AG04450 (cell line): ENCODE measurements at regions not wholly inside any gene's neighbourhood (a gene's known extent, or its start where the extent isn't known, plus 50 kb on each side); places are given as distances from the start of the nearest gene placed in this dataset.
"Not testable (repeated sequence)": the region's sequence is repeated elsewhere in the genome, so short reads cannot be mapped to it uniquely, and the experiment has no call there.

Experiments used
- CTCF ChIA-PET: fragments of 300-600, 350-600 bp; formaldehyde crosslinking; extraction: SDS; loops from one replicate; lab custom pipeline; 2022; ENCODE audit warnings: antibody characterized with exemption, inconsistent platforms; lab: Charles Lee
- POLR2A ChIA-PET: fragments of 350-600 bp; formaldehyde crosslinking; extraction: SDS; loops from one replicate; lab custom pipeline; 2021; ENCODE audit warnings: antibody characterized with exemption, inconsistent platforms; lab: Yijun Ruan, JAX
- DNase-seq: peaks from one replicate; pipeline ENCODE4 v3.0.0-alpha.2; 2011; ENCODE audit warnings: low read depth, low spot score
- H3K27ac ChIP-seq: one replicate; pipeline ENCODE4 v1.5.1; 2012; ENCODE audit warnings: low read depth, low read length, control low read depth
- H3K27me3 ChIP-seq: one replicate; pipeline ENCODE4 v1.6.0; 2012; ENCODE audit warnings: low read length; ENCODE audit not compliant: control insufficient read depth, insufficient read depth
- H3K4me3 ChIP-seq: 2 replicates; pipeline ENCODE4 v1.5.1; 2011; ENCODE audit warnings: mild to moderate bottlenecking, low read depth, low read length, control low read depth
- H3K9me3 ChIP-seq: 2 replicates; pipeline ENCODE4 v1.5.1; 2012; ENCODE audit warnings: low read length; ENCODE audit not compliant: control insufficient read depth, insufficient read depth
- CTCF ChIP-seq: IDR thresholded peaks from 2 replicates; pipeline ENCODE4 v1.5.1; 2011; ENCODE audit warnings: low read depth, low read length, control low read depth, inconsistent platforms

GRCh38 chr5:113713051-113713450, 199.6 kb downstream of the YTHDC2 start:
- TF ChIP-seq CTCF, result no peak
- no peaks in the 10 kb centered on the region for H3K9me3 ChIP-seq
- H3K27ac ChIP-seq, result no peak overlapping the region
- no peak for DNase-seq
- ChIA-PET POLR2A (no interaction called here), CTCF (no interaction called here)
- H3K27me3 ChIP-seq, result no peaks in the 10 kb centered on the region
- no peak overlapping the region for H3K4me3 ChIP-seq

GRCh38 chr5:113715921-113716320, 202.4 kb downstream of the YTHDC2 start:
- H3K27ac ChIP-seq, DNase-seq, CTCF ChIA-PET, H3K27me3 ChIP-seq, POLR2A ChIA-PET, H3K4me3 ChIP-seq, H3K9me3 ChIP-seq: not testable (repeated sequence)

GRCh38 chr5:113719549-113719948, 206.1 kb downstream of the YTHDC2 start:
- no peak for DNase-seq
- no peak overlapping the region for H3K4me3 ChIP-seq
- H3K27ac ChIP-seq, result no peak overlapping the region
- CTCF ChIA-PET, result no interaction called here
- H3K9me3 ChIP-seq, result no peaks in the 10 kb centered on the region
- no peak for TF ChIP-seq CTCF
- no peaks in the 10 kb centered on the region for H3K27me3 ChIP-seq
- POLR2A ChIA-PET, result no interaction called here

GRCh38 chr5:113721171-113721570, 207.7 kb downstream of the YTHDC2 start:
- H3K27ac ChIP-seq, result no peak overlapping the region

GRCh38 chr5:113723021-113723420, 209.5 kb downstream of the YTHDC2 start:
- Histone ChIP-seq H3K9me3 (no peaks in the 10 kb centered on the region), H3K27me3 (no peaks in the 10 kb centered on the region), H3K27ac (no peak overlapping the region), H3K4me3 (no peak overlapping the region)
- CTCF ChIA-PET, result no interaction called here
- TF ChIP-seq CTCF, result no peak
- no peak for DNase-seq
- POLR2A ChIA-PET, result no interaction called here

More at GRCh38 chr5:113721171-113721570, 207.7 kb downstream of the YTHDC2 start:
- Histone ChIP-seq H3K4me3 (no peak overlapping the region), H3K27me3 (no peaks in the 10 kb centered on the region), H3K9me3 (no peaks in the 10 kb centered on the region)
- ChIA-PET POLR2A (no interaction called here), CTCF (no interaction called here)
- no peak for DNase-seq
- no peak for TF ChIP-seq CTCF

GRCh38 chr5:113735751-113736150, 222.3 kb downstream of the YTHDC2 start:
- TF ChIP-seq CTCF, result no peak

More at GRCh38 chr5:113735751-113736150, 222.3 kb downstream of the YTHDC2 start:
- no peak overlapping the region for H3K27ac ChIP-seq
- no peak overlapping the region for H3K4me3 ChIP-seq
- no peak for DNase-seq
- H3K27me3 ChIP-seq, result no peaks in the 10 kb centered on the region
- ChIA-PET POLR2A (no interaction called here), CTCF (interaction anchor here (0.6 kb wide), 1 partner anchor 366 kb away, joined by 4 read pairs; no protein-coding TSS in a partner anchor)
- H3K9me3 ChIP-seq, result no peaks in the 10 kb centered on the region; the same call in 1 of the 2 replicates
